KMS-11 (cell line): ENCODE measurements at regions not wholly inside any gene's neighbourhood (a gene's known extent, or its start where the extent isn't known, plus 50 kb on each side); places are given as distances from the start of the nearest gene placed in this dataset.
"Not testable (repeated sequence)": the region's sequence is repeated elsewhere in the genome, so short reads cannot be mapped to it uniquely, and the experiment has no call there.

ENCODE experiments used
- H2AFZ ChIP-seq: fragments of 200-600 bp; sonication (generic); 2 replicates; pipeline ENCODE4 v1.6.1; 2016; ENCODE audit warnings: antibody characterized with exemption, mixed run types, low read depth
- H3K27ac ChIP-seq: fragments of 200-600 bp; sonication (generic); 2 replicates; pipeline ENCODE4 v1.6.1; 2016; ENCODE audit warnings: mild to moderate bottlenecking, mixed run types
- H3K27me3 ChIP-seq: fragments of 200-600 bp; sonication (generic); 2 replicates; pipeline ENCODE4 v1.6.1; 2017; ENCODE audit warnings: mild to moderate bottlenecking, low read depth, mixed run types, moderate library complexity; ENCODE audit not compliant: insufficient read depth
- H3K36me3 ChIP-seq: fragments of 200-600 bp; sonication (generic); 2 replicates; pipeline ENCODE4 v1.6.1; 2017; ENCODE audit warnings: mild to moderate bottlenecking, mixed run types; ENCODE audit not compliant: insufficient read depth
- H3K4me1 ChIP-seq: fragments of 200-600 bp; sonication (generic); 2 replicates; pipeline ENCODE4 v1.6.1; 2016; ENCODE audit warnings: mild to moderate bottlenecking, low read depth, mixed run types; ENCODE audit not compliant: poor library complexity, severe bottlenecking
- H3K4me2 ChIP-seq: fragments of 200-600 bp; sonication (generic); 2 replicates; pipeline ENCODE4 v1.7.0; 2016; ENCODE audit warnings: mild to moderate bottlenecking, mixed run types
- H3K4me3 ChIP-seq: fragments of 200-600 bp; sonication (generic); IDR thresholded peaks from 2 replicates; pipeline ENCODE4 v1.6.1; 2017; ENCODE audit warnings: low read depth, low read length, mixed read lengths; ENCODE audit not compliant: insufficient read depth
- H3K79me2 ChIP-seq: fragments of 200-600 bp; sonication (generic); 2 replicates; pipeline ENCODE4 v1.6.1; 2016; ENCODE audit warnings: low read depth, mixed run types; ENCODE audit not compliant: insufficient read depth
- H3K9ac ChIP-seq: fragments of 200-600 bp; sonication (generic); 2 replicates; pipeline ENCODE4 v1.6.1; 2016; ENCODE audit warnings: mild to moderate bottlenecking, mixed run types
- H4K20me1 ChIP-seq: fragments of 200-600 bp; sonication (generic); 2 replicates; pipeline ENCODE4 v1.6.1; 2016; ENCODE audit warnings: mild to moderate bottlenecking, mixed run types; ENCODE audit not compliant: insufficient read depth
- CTCF ChIP-seq: fragments of 200-600 bp; sonication (generic); conservative IDR thresholded peaks from 2 replicates; pipeline ENCODE4 v1.6.1; 2017; ENCODE audit warnings: low read depth, mild to moderate bottlenecking, antibody characterized with exemption, low read length, moderate library complexity, mixed read lengths

GRCh38 chr1:194419721-194420120 is 1233.3 kb upstream of the B3GALT2 start:
- no peaks in the 10 kb centered on the region for H3K79me2 ChIP-seq
- H3K27me3 ChIP-seq = no peaks in the 10 kb centered on the region
- no peak overlapping the region for H3K4me3 ChIP-seq
- H3K4me1 ChIP-seq = no peaks in the 10 kb centered on the region
- no peak overlapping the region for H3K27ac ChIP-seq
- no peak overlapping the region for H2AFZ ChIP-seq
- no peaks in the 10 kb centered on the region for H4K20me1 ChIP-seq
- no peak overlapping the region for H3K9ac ChIP-seq
- no peaks in the 10 kb centered on the region for H3K36me3 ChIP-seq
- H3K4me2 ChIP-seq = no peak overlapping the region
- no peak for TF ChIP-seq CTCF

GRCh38 chr1:194410756-194411155 is 1224.3 kb upstream of the B3GALT2 start:
- Histone ChIP-seq H3K79me2 (no peaks in the 10 kb centered on the region), H3K27me3 (no peaks in the 10 kb centered on the region), H3K4me2 (no peak overlapping the region), H3K4me3 (no peak overlapping the region), H4K20me1 (no peaks in the 10 kb centered on the region), H3K36me3 (no peaks in the 10 kb centered on the region), H3K9ac (no peak overlapping the region), H2AFZ (no peak overlapping the region), H3K27ac (no peak overlapping the region), H3K4me1 (no peaks in the 10 kb centered on the region)
- no peak for TF ChIP-seq CTCF

GRCh38 chr1:194407238-194407637 is 1220.8 kb upstream of the B3GALT2 start:
- not testable (repeated sequence) for H3K79me2 ChIP-seq, H3K36me3 ChIP-seq, H2AFZ ChIP-seq, H3K4me3 ChIP-seq, H3K4me1 ChIP-seq, H4K20me1 ChIP-seq, H3K9ac ChIP-seq, H3K4me2 ChIP-seq, H3K27ac ChIP-seq, H3K27me3 ChIP-seq

GRCh38 chr1:194394676-194395075 is 1208.3 kb upstream of the B3GALT2 start:
- no peak for TF ChIP-seq CTCF
- no peaks in the 10 kb centered on the region for H3K4me1 ChIP-seq
- H3K79me2 ChIP-seq = no peaks in the 10 kb centered on the region
- no peak overlapping the region for H3K4me2 ChIP-seq
- H3K27ac ChIP-seq = no peak overlapping the region
- no peaks in the 10 kb centered on the region for H3K27me3 ChIP-seq
- H2AFZ ChIP-seq = no peak overlapping the region
- H3K36me3 ChIP-seq = no peaks in the 10 kb centered on the region
- no peak overlapping the region for H3K4me3 ChIP-seq
- H3K9ac ChIP-seq = no peak overlapping the region
- H4K20me1 ChIP-seq = no peaks in the 10 kb centered on the region

- Histone ChIP-seq H3K4me1 (no peaks in the 10 kb centered on the region), H3K79me2 (no peaks in the 10 kb centered on the region), H3K27me3 (no peaks in the 10 kb centered on the region), H3K4me2 (no peak overlapping the region), H3K9ac (no peak overlapping the region), H3K36me3 (no peaks in the 10 kb centered on the region), H3K4me3 (no peak overlapping the region), H4K20me1 (no peaks in the 10 kb centered on the region), H3K27ac (no peak overlapping the region), H2AFZ (no peak overlapping the region)
- TF ChIP-seq CTCF = no peak
Measured at GRCh38 chr1:194387531-194387930, 1201.1 kb upstream of the B3GALT2 start.
